Stomach (tissue), 8 donors: ENCODE measurements at regions not wholly inside any gene's neighbourhood (a gene's known extent, or its start where the extent isn't known, plus 50 kb on each side); places are given as distances from the start of the nearest gene placed in this dataset.

Experiments
- DNase-seq, 2 donors: peaks; one replicate each; pipeline versions ENCODE4 v3.0.0 to v3.0.0-alpha.2; 2013 to 2019
- H3K27ac ChIP-seq, 5 donors: fragments of 200-600 bp in 4 of 5; sonication (generic) in 4 of 5; one replicate each; pipeline ENCODE4 v1.5.1; 2013 to 2019; ENCODE audit warnings: mild to moderate bottlenecking in 1 of 5, moderate library complexity in 1 of 5
- H3K27me3 ChIP-seq, 3 donors: fragments of 200-600 bp; sonication (generic); one replicate each; pipeline ENCODE4 v1.5.1; 2017 to 2019; ENCODE audit warnings: mixed run types in 1 of 3
- H3K36me3 ChIP-seq, 4 donors: fragments of 200-600 bp; sonication (generic); 1 replicate in 3 of 4; 2 replicates in 1 of 4; pipeline ENCODE4 v1.5.1; 2016 to 2019
- H3K4me1 ChIP-seq, 4 donors: fragments of 200-600 bp; sonication (generic); one replicate each; pipeline ENCODE4 v1.5.1; 2016 to 2019
- H3K4me3 ChIP-seq, 4 donors: fragments of 200-600 bp; sonication (generic) in 3 of 4; one replicate each; pipeline ENCODE4 v1.5.1; 2016 to 2019; ENCODE audit warnings: mild to moderate bottlenecking in 1 of 4
- H3K9me3 ChIP-seq, 4 donors: fragments of 200-600 bp; sonication (generic); one replicate each; pipeline ENCODE4 v1.5.1; 2016 to 2019
- EP300 ChIP-seq: sonication (generic); formaldehyde crosslinking; IDR thresholded peaks from one replicate; pipeline ENCODE4 v1.6.1; 2017; ENCODE audit warnings: antibody characterized with exemption
- POLR2A ChIP-seq, 4 donors: fragments of 450-650 bp; IDR thresholded peaks; one replicate each; pipeline ENCODE4 v1.6.1; 2016; ENCODE audit warnings: antibody characterized with exemption in 4 of 4, control low read depth in 2 of 4, mild to moderate bottlenecking in 1 of 4, moderate library complexity in 1 of 4
- POLR2AphosphoS5 ChIP-seq, 3 donors: sonication (generic); formaldehyde crosslinking; IDR thresholded peaks; one replicate each; pipeline ENCODE4 v1.6.1; 2016; ENCODE audit warnings: antibody characterized with exemption in 3 of 3
- WGBS, 5 donors: extraction: QIAGEN DNeasy Blood & Tissue Kit in 3 of 5; methylation state at CpG; one replicate each; pipeline versions ENCODE4 v1.1.5 to v1.1.7; 2013 to 2018; 5-methylcytosine and 5-hydroxymethylcytosine counted together
- intact Hi-C: fragments of 100-400 bp; cut with DNase I; formaldehyde crosslinking; loops from one replicate; pipeline ENCODE4 v1.15.1; 2023; ENCODE audit warnings: low total_unique reads
- TF ChIP-seq, protein P1 (sequence below), 7 experiments: fragments of 450-650 bp in 4 of 7; fragments of 200-600 bp in 3 of 7; sonication (generic) in 3 of 7; IDR thresholded peaks; one replicate each; pipeline ENCODE4 v1.5.1; 2016 to 2019; ENCODE audit warnings: antibody characterized with exemption in 7 of 7, control low read depth in 2 of 7, mild to moderate bottlenecking in 1 of 7
- donor health status: healthy with polysubstance abuse.
- donor health status: Bipolar disorder and iron deficiency.
- donor health status: healthy.

DNA sequence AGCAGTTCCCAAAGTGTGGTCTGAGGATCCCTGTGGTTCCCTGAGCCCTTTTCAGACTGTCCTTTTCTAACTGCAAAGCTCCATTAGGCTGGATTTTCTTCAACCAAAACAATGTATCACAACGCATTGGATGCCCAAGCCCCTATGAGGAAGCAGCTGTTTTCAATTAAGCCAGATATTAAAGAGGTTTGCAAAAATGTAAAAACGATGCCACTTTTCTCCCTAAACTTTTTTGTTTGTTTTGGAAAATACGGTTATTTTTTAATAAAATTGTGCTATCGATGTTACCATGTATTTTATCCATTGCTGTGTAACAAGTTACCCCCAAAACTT, 170.4 kb upstream of the BCOR start:
- Histone ChIP-seq H3K4me3 (no peak overlapping the region), H3K36me3 (no peaks in the 10 kb centered on the region), H3K9me3 (peaks cover 0 to 8% (median 4%) of the 10 kb centered on the region in 4 donors), H3K27me3 (peaks cover 0 to 5% (median 0%) of the 10 kb centered on the region in 3 donors), H3K4me1 (peaks cover 0 to 21% (median 15%) of the 10 kb centered on the region in 4 donors), H3K27ac (peak overlapping the region in 2 of 5 donors; percentile 4 to 76)
- 75 to 88% (median 82%) methylated on average over 4 of the region's 4 CpGs for WGBS, 5 donors
- TF ChIP-seq, protein P1, sequence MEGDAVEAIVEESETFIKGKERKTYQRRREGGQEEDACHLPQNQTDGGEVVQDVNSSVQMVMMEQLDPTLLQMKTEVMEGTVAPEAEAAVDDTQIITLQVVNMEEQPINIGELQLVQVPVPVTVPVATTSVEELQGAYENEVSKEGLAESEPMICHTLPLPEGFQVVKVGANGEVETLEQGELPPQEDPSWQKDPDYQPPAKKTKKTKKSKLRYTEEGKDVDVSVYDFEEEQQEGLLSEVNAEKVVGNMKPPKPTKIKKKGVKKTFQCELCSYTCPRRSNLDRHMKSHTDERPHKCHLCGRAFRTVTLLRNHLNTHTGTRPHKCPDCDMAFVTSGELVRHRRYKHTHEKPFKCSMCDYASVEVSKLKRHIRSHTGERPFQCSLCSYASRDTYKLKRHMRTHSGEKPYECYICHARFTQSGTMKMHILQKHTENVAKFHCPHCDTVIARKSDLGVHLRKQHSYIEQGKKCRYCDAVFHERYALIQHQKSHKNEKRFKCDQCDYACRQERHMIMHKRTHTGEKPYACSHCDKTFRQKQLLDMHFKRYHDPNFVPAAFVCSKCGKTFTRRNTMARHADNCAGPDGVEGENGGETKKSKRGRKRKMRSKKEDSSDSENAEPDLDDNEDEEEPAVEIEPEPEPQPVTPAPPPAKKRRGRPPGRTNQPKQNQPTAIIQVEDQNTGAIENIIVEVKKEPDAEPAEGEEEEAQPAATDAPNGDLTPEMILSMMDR (IDR thresholded peaks at IDR 0.05), result no peak
- no peak for TF ChIP-seq POLR2AphosphoS5 (IDR thresholded peaks at IDR 0.05)
- no peak for TF ChIP-seq POLR2A (IDR thresholded peaks at IDR 0.05)
- TF ChIP-seq EP300, result no peak
- intact Hi-C loops, result no loop called here
- no peak for DNase-seq

- WGBS, 5 donors, result 7 to 21% (median 13%) methylated on average over 11 to 29 of the region's 29 CpGs
- DNase-seq, result peak in 1 of 2 donors; percentile 37
- Histone ChIP-seq H3K4me3 (peak overlapping the region; percentile 44 to 51 (median 49)), H3K36me3 (no peaks in the 10 kb centered on the region), H3K9me3 (peaks cover 0 to 8% (median 4%) of the 10 kb centered on the region in 4 donors), H3K4me1 (peaks cover 3 to 27% (median 15%) of the 10 kb centered on the region in 4 donors), H3K27ac (peak overlapping the region; percentile 45 to 77 (median 49)), H3K27me3 (peaks cover 0 to 5% (median 0%) of the 10 kb centered on the region in 3 donors)
- intact Hi-C loops, result no loop called here
- no peak for TF ChIP-seq EP300
- no peak for TF ChIP-seq POLR2A (IDR thresholded peaks at IDR 0.05)
- no peak for TF ChIP-seq POLR2AphosphoS5 (IDR thresholded peaks at IDR 0.05)
- TF ChIP-seq, protein P1 (IDR thresholded peaks at IDR 0.05), result no peak
Observed at GRCh38 chrX:40267334-40268187, 169.8 kb upstream of the BCOR start.

DNA sequence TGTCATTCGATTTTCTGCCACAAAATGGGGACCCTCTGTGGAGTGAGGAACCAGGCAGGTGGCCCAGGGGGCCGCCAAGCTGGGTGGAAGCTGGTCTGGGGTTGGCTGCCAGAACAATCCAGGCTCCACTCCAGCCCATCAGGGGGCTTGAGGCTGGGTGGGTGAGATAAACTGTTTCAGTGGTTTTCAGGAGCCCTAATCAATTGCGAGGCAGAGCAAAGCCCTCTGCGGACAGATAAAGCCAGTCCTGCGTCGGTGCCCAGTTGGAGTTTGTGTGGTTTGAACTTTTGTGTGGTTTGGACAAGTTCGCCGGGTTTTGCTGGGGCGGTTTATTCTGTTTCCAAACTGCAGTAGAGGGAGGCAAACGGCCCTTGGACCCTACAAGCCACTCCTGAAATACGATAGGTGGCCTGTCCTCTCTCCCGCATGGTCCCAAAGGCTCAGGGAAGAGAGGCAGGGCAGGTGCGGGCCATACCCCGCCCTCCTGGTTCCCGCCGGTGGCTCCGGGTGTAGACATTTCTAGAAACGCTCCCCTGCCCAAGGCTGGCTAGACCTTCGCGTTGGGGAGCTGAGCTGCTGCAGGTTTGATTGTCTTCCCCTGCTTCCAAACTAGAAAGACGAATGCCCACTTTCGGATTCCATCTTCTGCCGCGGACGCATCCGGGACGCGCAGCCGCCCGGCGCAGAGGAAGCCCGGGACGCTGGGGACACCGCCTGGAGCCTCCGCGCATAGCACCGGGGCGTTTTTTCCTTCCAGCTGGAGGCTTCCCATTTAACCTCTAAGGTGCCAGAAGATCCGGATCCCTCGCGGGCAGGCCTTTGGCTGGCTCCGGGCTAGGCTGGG, 169.0 kb upstream of the BCOR start:
- TF ChIP-seq POLR2AphosphoS5 (IDR thresholded peaks at IDR 0.05) (peak in 1 of 3 donors; percentile 26), EP300 (no peak), POLR2A (IDR thresholded peaks at IDR 0.05) (no peak)
- TF ChIP-seq, protein P1 (IDR thresholded peaks at IDR 0.05), result peak in 5 of 7 experiments; percentile 43 to 65 (median 55)
- Histone ChIP-seq H3K4me3 (peak overlapping the region; percentile 44 to 51 (median 49)), H3K27me3 (peaks cover 0 to 5% (median 0%) of the 10 kb centered on the region in 3 donors), H3K9me3 (peaks cover 0 to 8% (median 4%) of the 10 kb centered on the region in 4 donors), H3K4me1 (peaks cover 4 to 33% (median 21%) of the 10 kb centered on the region in 4 donors), H3K36me3 (no peaks in the 10 kb centered on the region), H3K27ac (peak overlapping the region; percentile 45 to 77 (median 49))
- 2 to 13% (median 6%) methylated on average over 12 to 42 of the region's 42 CpGs for WGBS, 5 donors
- intact Hi-C loops, result no loop called here
- DNase-seq, result peak; percentile 72 to 88

DNA sequence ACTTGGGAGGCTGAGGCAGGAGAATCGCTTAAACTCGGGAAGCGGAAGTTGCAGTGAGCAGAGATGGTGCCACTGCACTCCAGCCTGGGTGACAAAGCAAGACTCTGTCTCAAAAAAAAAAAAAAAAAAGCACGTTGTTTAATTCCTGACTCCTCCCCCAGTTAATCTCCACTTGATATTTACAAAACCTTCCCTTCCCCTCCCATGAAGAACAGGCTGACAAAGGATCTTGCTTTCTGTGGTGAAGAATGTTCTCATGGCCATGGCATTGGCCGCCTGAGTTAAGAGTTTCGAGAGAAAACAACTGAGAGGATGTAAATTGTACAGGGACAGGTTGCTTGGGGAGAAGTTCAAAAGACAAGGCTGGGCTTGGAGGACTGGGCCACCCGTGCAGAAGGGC, 168.2 kb upstream of the BCOR start:
- intact Hi-C loops, result no loop called here
- H3K9me3 ChIP-seq, result peaks cover 0 to 5% (median 2%) of the 10 kb centered on the region in 4 donors
- no peaks in the 10 kb centered on the region for H3K36me3 ChIP-seq
- TF ChIP-seq, protein P1 (IDR thresholded peaks at IDR 0.05), result no peak
- TF ChIP-seq EP300 (no peak), POLR2AphosphoS5 (IDR thresholded peaks at IDR 0.05) (peak in 1 of 3 donors; percentile 28), POLR2A (IDR thresholded peaks at IDR 0.05) (no peak)
- 29 to 62% (median 56%) methylated on average over 6 to 7 of the region's 7 CpGs for WGBS, 5 donors
- H3K27ac ChIP-seq, result peak overlapping the region in 3 of 5 donors; percentile 49 to 77 (median 76)
- peaks cover 0 to 5% (median 0%) of the 10 kb centered on the region in 3 donors for H3K27me3 ChIP-seq
- no peak for DNase-seq
- no peak overlapping the region for H3K4me3 ChIP-seq
- H3K4me1 ChIP-seq, result peaks cover 4 to 33% (median 21%) of the 10 kb centered on the region in 4 donors
